Coronary artery (tissue), 2 donors: ENCODE measurements at regions not wholly inside any gene's neighbourhood (a gene's known extent, or its start where the extent isn't known, plus 50 kb on each side); places are given as distances from the start of the nearest gene placed in this dataset.

ENCODE experiments used
- DNase-seq: peaks from one replicate; pipeline ENCODE4 v3.0.0-alpha.2; 2017; ENCODE audit warnings: low spot score
- H3K27ac ChIP-seq, 2 donors: fragments of 200-600 bp; sonication (generic); one replicate each; pipeline ENCODE4 v1.5.1; 2016 to 2019
- H3K4me3 ChIP-seq: fragments of 200-600 bp; sonication (generic); 2 replicates; pipeline ENCODE4 v1.5.1; 2016; ENCODE audit warnings: mild to moderate bottlenecking, moderate library complexity
- CTCF ChIP-seq: fragments of 200-600 bp; sonication (generic); IDR thresholded peaks from one replicate; pipeline ENCODE4 v1.5.1; 2019; ENCODE audit warnings: antibody characterized with exemption

- DNase-seq, result no peak
- no peak for TF ChIP-seq CTCF
These were observed 170.0 kb upstream of the GALNT5 start for GRCh38 chr2:157087373-157088002.

GRCh38 chr2:157093666-157094065 is 163.8 kb upstream of the GALNT5 start:
- Histone ChIP-seq H3K27ac (no peak overlapping the region), H3K4me3 (no peak overlapping the region)
- DNase-seq, result no peak
- TF ChIP-seq CTCF, result no peak

More at GRCh38 chr2:157087373-157088002, 170.0 kb upstream of the GALNT5 start:
- Histone ChIP-seq H3K27ac (no peak overlapping the region), H3K4me3 (no peak overlapping the region)

GRCh38 chr2:157105372-157105771 is 152.1 kb upstream of the GALNT5 start:
- DNase-seq, result no peak
- H3K4me3 ChIP-seq, result no peak overlapping the region
- TF ChIP-seq CTCF, result no peak
- no peak overlapping the region for H3K27ac ChIP-seq

GRCh38 chr2:157106950-157107349 is 150.6 kb upstream of the GALNT5 start:
- Histone ChIP-seq H3K27ac (no peak overlapping the region), H3K4me3 (no peak overlapping the region)
- no peak for DNase-seq
- TF ChIP-seq CTCF, result no peak

- H3K27ac ChIP-seq, result no peak overlapping the region
- DNase-seq, result no peak
- TF ChIP-seq CTCF, result no peak
These were observed 150.0 kb upstream of the GALNT5 start for GRCh38 chr2:157107460-157107859.

GRCh38 chr2:157107877-157108276 is 149.6 kb upstream of the GALNT5 start:
- Histone ChIP-seq H3K4me3 (no peak overlapping the region), H3K27ac (no peak overlapping the region)
- no peak for TF ChIP-seq CTCF
- DNase-seq, result no peak

More at GRCh38 chr2:157107460-157107859, 150.0 kb upstream of the GALNT5 start:
- no peak overlapping the region for H3K4me3 ChIP-seq

- TF ChIP-seq CTCF, result no peak
- Histone ChIP-seq H3K4me3 (no peak overlapping the region), H3K27ac (no peak overlapping the region)
- no peak for DNase-seq
These were observed 134.7 kb upstream of the GALNT5 start for GRCh38 chr2:157122776-157123175.
